Ascending aorta (tissue), 2 donors: ENCODE measurements at regions not wholly inside any gene's neighbourhood (a gene's known extent, or its start where the extent isn't known, plus 50 kb on each side); places are given as distances from the start of the nearest gene placed in this dataset.

Source experiments
- DNase-seq, 2 donors: peaks; one replicate each; pipeline ENCODE4 v3.0.0-alpha.2; 2019; ENCODE audit warnings: low spot score in 2 of 2
- H3K27ac ChIP-seq, 2 donors: fragments of 200-600 bp; sonication (generic); one replicate each; pipeline ENCODE4 v1.5.1; 2016 to 2017; ENCODE audit warnings: mild to moderate bottlenecking in 1 of 2
- H3K27me3 ChIP-seq: fragments of 200-600 bp; sonication (generic); one replicate; pipeline ENCODE4 v1.5.1; 2017
- H3K36me3 ChIP-seq, 2 donors: fragments of 200-600 bp; sonication (generic); one replicate each; pipeline ENCODE4 v1.5.1; 2016
- H3K4me1 ChIP-seq, 2 donors: fragments of 200-600 bp; sonication (generic); one replicate each; pipeline ENCODE4 v1.5.1; 2016 to 2017; ENCODE audit warnings: mild to moderate bottlenecking in 1 of 2
- H3K4me3 ChIP-seq, 2 donors: fragments of 200-600 bp; sonication (generic); one replicate each; pipeline ENCODE4 v1.5.1; 2016 to 2017; ENCODE audit warnings: mild to moderate bottlenecking in 1 of 2
- H3K9me3 ChIP-seq, 2 donors: fragments of 200-600 bp; sonication (generic); one replicate each; pipeline ENCODE4 v1.5.1; 2016
- intact Hi-C: fragments of 100-400 bp; cut with DNase I; formaldehyde crosslinking; loops from one replicate; pipeline ENCODE4 v1.15.1; 2023
- TF ChIP-seq, protein P1 (sequence below), 3 experiments: fragments of 200-600 bp in 2 of 3; fragments of 450-650 bp in 1 of 3; sonication (generic) in 2 of 3; IDR thresholded peaks; one replicate each; pipeline ENCODE4 v1.5.1; 2016 to 2019; ENCODE audit warnings: antibody characterized with exemption in 3 of 3, mild to moderate bottlenecking in 1 of 3, moderate library complexity in 1 of 3

DNA sequence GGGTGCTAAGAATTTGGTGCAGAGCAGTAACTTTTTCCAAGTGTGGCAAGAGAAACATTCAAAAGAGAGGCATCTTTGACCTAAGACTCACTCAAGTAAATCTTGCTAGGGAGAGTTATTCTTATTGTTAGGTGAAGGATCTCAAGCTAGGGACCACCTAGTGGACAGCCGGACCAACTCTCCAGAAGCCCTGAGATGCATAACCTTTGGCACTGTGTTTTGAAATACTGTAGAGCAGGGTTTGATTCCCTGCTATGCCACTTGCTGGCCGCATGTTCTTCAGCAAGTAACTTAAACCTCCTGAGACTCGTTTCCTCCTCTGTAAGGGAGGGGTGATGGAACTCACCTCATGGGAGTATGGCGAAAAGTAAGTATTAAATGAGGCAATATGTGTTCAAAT lies 336.1 kb upstream of the ADAMTSL1 start:
- TF ChIP-seq, protein P1, sequence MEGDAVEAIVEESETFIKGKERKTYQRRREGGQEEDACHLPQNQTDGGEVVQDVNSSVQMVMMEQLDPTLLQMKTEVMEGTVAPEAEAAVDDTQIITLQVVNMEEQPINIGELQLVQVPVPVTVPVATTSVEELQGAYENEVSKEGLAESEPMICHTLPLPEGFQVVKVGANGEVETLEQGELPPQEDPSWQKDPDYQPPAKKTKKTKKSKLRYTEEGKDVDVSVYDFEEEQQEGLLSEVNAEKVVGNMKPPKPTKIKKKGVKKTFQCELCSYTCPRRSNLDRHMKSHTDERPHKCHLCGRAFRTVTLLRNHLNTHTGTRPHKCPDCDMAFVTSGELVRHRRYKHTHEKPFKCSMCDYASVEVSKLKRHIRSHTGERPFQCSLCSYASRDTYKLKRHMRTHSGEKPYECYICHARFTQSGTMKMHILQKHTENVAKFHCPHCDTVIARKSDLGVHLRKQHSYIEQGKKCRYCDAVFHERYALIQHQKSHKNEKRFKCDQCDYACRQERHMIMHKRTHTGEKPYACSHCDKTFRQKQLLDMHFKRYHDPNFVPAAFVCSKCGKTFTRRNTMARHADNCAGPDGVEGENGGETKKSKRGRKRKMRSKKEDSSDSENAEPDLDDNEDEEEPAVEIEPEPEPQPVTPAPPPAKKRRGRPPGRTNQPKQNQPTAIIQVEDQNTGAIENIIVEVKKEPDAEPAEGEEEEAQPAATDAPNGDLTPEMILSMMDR (IDR thresholded peaks at IDR 0.05), result no peak
- no peak overlapping the region for H3K4me3 ChIP-seq
- H3K27ac ChIP-seq, result no peak overlapping the region
- H3K4me1 ChIP-seq, result no peaks in the 10 kb centered on the region
- DNase-seq, result no peak
- H3K36me3 ChIP-seq, result no peaks in the 10 kb centered on the region
- intact Hi-C loops, result no loop called here
- H3K27me3 ChIP-seq, result no peaks in the 10 kb centered on the region
- H3K9me3 ChIP-seq, result no peaks in the 10 kb centered on the region

DNA sequence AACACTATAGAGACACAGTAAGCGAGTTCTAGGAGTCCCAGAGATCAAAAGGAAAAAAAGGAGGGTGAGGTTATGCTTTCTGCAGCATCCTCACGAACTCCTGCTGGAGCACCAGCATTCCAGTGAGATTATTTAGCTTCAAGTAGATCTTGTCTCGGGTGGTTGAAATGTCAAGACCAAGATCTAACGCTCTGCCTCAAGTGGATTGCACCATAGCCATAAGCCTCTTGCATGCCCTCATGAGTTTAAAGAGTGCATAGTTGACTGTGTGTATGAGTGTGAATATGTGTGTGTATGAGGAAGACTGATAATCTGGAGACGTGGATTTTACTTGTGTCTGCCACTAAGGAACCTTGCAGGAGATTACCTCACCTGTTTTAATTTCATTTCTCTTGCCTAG lies 335.3 kb upstream of the ADAMTSL1 start:
- no peak for DNase-seq
- Histone ChIP-seq H3K36me3 (no peaks in the 10 kb centered on the region), H3K27me3 (no peaks in the 10 kb centered on the region), H3K4me1 (no peaks in the 10 kb centered on the region), H3K9me3 (no peaks in the 10 kb centered on the region), H3K27ac (no peak overlapping the region), H3K4me3 (no peak overlapping the region)
- TF ChIP-seq, protein P1 (IDR thresholded peaks at IDR 0.05), result no peak
- intact Hi-C loops, result no loop called here

GRCh38 chr9:18141681-18142080 lies 332.3 kb upstream of the ADAMTSL1 start:
- H3K9me3 ChIP-seq, result no peaks in the 10 kb centered on the region
- no peak overlapping the region for H3K4me3 ChIP-seq
- H3K4me1 ChIP-seq, result no peaks in the 10 kb centered on the region
- TF ChIP-seq, protein P1 (IDR thresholded peaks at IDR 0.05), result no peak
- H3K27ac ChIP-seq, result no peak overlapping the region
- H3K36me3 ChIP-seq, result no peaks in the 10 kb centered on the region
- DNase-seq, result no peak
- H3K27me3 ChIP-seq, result no peaks in the 10 kb centered on the region
- intact Hi-C loops, result no loop called here

GRCh38 chr9:18143073-18143745 lies 330.7 kb upstream of the ADAMTSL1 start:
- no peak for DNase-seq
- H3K9me3 ChIP-seq, result no peaks in the 10 kb centered on the region
- no peaks in the 10 kb centered on the region for H3K36me3 ChIP-seq
- TF ChIP-seq, protein P1 (IDR thresholded peaks at IDR 0.05), result peak in 1 of 3 experiments; percentile 32
- intact Hi-C loops, result no loop called here
- no peaks in the 10 kb centered on the region for H3K27me3 ChIP-seq
- H3K27ac ChIP-seq, result no peak overlapping the region
- H3K4me3 ChIP-seq, result no peak overlapping the region
- no peaks in the 10 kb centered on the region for H3K4me1 ChIP-seq

GRCh38 chr9:18146329-18146728 lies 327.6 kb upstream of the ADAMTSL1 start:
- Histone ChIP-seq H3K4me3 (no peak overlapping the region), H3K4me1 (no peaks in the 10 kb centered on the region), H3K36me3 (no peaks in the 10 kb centered on the region), H3K9me3 (no peaks in the 10 kb centered on the region), H3K27me3 (no peaks in the 10 kb centered on the region), H3K27ac (no peak overlapping the region)
- intact Hi-C loops, result loop anchor here (5.0 kb wide), 1 partner anchor 61 kb away; no protein-coding TSS in a partner anchor
- no peak for DNase-seq
- TF ChIP-seq, protein P1 (IDR thresholded peaks at IDR 0.05), result no peak
